GM12874 (cell line): ENCODE measurements at regions not wholly inside any gene's neighbourhood (a gene's known extent, or its start where the extent isn't known, plus 50 kb on each side); places are given as distances from the start of the nearest gene placed in this dataset.

Source experiments
- CTCF ChIP-seq: IDR thresholded peaks from 2 replicates; pipeline ENCODE4 v1.5.1; 2011; ENCODE audit warnings: low read depth, mild to moderate bottlenecking, control low read depth, low read length, moderate library complexity; ENCODE audit not compliant: insufficient read depth

GRCh38 chr7:131012477-131013031 is 278.5 kb upstream of the KLF14 start:
- no peak for TF ChIP-seq CTCF

- no peak for TF ChIP-seq CTCF
These were observed 279.7 kb upstream of the KLF14 start for GRCh38 chr7:131013716-131014115.

GRCh38 chr7:131014906-131015656 is 281.1 kb upstream of the KLF14 start:
- TF ChIP-seq CTCF: no peak

GRCh38 chr7:131015657-131015958 is 281.6 kb upstream of the KLF14 start:
- TF ChIP-seq CTCF: no peak

GRCh38 chr7:131016230-131016629 is 282.2 kb upstream of the KLF14 start:
- TF ChIP-seq CTCF: no peak

GRCh38 chr7:131019351-131019750 is 285.3 kb upstream of the KLF14 start:
- TF ChIP-seq CTCF: no peak

- TF ChIP-seq CTCF: no peak
These were observed 286.8 kb upstream of the KLF14 start for GRCh38 chr7:131020759-131021261.
